HG02759 (cell line): ENCODE measurements at regions not wholly inside any gene's neighbourhood (a gene's known extent, or its start where the extent isn't known, plus 50 kb on each side); places are given as distances from the start of the nearest gene placed in this dataset.

Experiments
- ATAC-seq: cut with Tn5 transposase; IDR thresholded peaks from one replicate; pipeline ENCODE4 v1.9.1; 2021; ENCODE audit warnings: mild to moderate bottlenecking, moderate library complexity; ENCODE audit not compliant: unreplicated experiment

DNA sequence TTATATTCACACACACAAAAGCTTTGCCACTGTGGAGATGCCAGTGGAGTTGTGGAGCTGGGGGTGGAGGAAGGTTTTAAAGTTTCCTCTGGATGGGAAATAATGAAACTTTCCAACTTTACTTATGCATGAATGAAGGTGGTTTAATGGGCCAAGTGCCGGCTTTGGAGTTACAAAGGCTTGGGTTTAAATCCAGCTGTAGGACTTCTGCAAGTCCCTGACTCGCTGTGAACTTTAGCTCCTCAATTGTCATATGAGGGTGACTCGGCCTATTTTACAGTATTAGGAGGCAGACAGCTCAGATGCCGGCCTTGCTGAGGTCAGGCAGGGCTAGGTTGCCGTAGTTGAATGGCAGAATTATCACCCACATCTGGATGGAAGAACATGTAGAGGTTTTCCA lies 415.8 kb upstream of the TRIB2 start:
- ATAC-seq: no peak

DNA sequence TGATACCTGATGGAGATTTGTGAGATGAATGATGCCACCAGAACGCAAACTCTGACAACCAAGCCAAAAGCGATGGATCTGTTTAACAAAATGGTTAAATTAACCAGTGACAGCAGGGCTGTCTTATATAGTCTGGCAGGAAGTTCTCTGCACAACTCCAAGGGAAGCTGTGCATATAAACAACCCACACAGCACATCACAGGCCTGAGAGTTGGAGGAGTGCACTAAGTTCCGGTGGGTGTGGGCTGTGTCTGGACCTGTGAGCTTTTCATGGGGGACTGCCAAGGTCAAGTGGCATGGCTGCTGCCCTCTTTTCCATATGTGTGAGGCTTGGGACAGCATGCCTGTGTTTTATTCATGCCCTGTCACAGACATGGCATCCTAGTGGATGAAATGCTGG lies 414.6 kb upstream of the TRIB2 start:
- no peak for ATAC-seq

DNA sequence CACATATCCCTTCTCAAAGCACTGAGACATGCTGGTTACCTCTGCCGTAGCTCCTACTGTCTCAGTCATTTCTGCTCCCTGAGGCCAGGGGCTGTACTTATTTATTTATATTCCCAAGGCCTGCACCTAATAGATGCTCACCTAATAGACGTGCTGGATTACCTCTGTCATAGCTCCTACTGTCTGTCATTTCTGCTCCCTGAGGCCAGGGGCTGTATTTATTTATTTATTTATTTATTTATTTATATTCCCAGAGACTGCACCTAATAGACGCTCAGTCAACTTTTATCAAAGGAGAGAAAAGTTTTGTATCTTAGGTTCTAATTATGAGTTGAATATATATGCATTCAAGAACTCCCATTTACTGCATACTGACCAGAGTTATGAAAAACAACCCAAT lies 414.0 kb upstream of the TRIB2 start:
- ATAC-seq: no peak

- no peak for ATAC-seq
Measured at GRCh38 chr2:12303181-12304030, 413.3 kb upstream of the TRIB2 start.

DNA sequence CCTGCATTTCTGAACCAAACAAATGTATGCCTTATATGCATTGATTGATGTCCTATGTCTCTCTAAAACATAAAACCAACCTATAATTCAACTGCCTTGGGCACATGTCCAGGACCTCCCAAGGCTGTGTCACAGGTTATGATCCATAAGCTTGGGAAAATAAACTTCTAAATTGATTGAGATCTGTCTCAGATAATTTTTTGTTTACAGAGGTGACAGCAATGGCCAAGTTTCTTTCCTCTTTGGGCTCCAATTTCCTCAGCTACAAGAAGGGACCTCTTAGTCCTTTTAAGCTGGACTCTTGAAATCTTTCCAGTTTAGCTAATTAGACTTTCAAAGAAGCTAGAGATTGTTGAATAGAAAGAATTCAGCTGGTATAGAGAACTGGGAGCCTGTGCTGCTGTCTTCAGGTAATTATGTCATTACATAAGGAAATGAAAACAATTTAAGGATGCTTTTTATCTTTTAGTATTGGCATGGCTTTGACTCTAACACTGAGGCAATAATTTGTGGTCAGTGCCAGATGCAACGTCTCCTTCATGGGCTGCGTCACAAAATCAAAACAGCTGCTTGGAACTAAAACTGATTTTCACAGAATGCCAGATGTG lies 412.1 kb upstream of the TRIB2 start:
- ATAC-seq: no peak

GRCh38 chr2:12305931-12306330 lies 410.8 kb upstream of the TRIB2 start:
- ATAC-seq: no peak

GRCh38 chr2:12310399-12310798 lies 406.3 kb upstream of the TRIB2 start:
- no peak for ATAC-seq

DNA sequence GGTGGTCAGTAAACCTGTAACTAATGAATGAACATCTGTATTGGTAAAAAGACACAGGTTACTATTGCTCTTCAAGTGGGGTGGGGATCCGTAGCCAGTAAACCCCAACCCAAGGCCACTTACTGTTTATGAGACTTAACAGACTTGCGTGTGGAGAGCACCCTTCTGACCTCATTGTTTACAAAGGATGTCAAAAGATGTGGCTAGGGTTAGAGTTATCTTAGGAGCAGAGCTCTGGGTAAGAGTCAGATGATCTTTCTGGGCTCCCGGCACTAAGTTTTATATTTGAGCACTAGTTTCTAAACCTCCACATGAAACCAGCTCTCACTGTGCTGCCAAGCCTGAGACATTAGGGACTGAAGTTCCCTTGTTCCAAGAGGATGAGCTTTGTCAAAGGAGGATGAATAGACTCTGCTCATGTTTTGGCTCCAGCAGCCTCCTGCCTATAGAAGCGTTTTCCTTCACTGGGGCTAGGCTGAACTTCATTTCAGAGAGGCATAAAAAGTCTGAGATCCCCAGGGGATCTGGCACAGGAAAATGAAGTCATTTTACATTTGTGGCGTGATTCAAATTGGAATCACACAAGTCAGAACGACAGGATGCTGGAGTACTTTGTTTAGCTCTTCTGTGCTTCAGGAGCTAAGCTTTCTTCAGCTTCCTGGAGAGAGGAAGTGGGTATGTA lies 403.1 kb upstream of the TRIB2 start:
- ATAC-seq: no peak

DNA sequence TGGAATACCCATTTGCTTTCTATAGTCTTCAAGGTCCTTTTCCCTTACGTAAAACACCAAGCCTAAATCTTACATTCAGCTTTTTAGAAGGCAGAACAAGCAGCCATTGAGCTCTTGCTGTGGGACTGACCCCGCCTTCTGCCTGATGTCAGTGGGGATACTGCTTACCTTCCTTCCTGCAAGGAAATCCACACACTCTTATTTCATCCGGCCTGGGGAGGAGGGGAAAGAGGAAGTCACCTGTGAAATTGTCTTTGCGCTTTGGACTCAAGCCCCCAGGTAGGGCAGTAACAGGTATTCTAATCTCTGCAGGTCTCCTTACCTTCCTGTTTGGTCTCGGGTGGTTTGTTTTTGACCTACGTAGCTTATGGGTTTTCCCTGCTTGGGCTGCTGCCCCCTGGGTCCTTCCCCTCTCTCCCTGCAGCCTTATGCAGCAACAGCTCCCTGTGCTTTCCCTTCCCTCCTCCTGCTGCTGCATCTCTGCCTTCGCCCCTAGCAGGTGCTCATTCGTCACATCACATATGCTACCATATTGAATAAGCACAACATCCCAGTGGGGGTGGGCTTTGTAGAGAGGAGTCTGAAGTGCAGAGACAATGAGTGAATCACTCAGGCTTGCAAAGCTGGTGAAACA lies 402.5 kb upstream of the TRIB2 start:
- no peak for ATAC-seq

DNA sequence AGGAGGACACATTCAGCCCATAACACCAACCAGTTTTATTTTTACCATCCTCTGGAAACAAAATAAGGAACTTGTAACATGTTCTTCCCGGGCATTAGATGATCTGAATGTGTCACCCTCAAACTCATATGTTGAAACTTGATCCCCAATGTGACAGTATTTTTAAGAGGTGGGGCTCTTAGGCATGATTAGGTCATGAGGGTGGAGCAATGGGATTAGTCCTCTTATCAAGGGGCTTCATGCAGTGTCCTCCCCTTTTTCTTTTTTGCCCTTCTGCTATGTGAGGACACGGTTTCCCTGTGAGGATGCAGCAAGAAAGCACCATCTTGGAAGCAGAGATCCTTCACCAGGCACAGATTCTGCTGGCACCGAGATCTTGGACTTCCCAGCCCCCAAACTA lies 401.5 kb upstream of the TRIB2 start:
- no peak for ATAC-seq

DNA sequence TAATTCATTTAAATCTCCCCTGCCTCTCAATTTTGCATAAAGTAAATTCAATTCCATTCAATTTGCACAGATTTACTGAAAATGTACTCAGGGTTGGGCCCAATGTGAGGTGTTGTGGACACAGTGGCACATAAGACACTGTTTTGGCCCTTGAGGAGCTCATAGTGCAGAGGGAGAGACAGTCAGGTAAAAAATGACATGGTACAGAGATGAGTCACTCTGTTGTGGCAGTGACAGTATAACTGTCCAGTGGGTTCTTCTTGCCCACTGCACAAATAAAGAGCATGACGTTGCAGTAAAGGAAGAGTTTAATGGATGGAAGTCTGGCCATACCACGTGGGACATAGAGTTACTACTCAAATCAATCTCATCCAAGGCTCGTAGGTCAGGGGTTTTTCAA lies 400.3 kb upstream of the TRIB2 start:
- ATAC-seq: no peak

DNA sequence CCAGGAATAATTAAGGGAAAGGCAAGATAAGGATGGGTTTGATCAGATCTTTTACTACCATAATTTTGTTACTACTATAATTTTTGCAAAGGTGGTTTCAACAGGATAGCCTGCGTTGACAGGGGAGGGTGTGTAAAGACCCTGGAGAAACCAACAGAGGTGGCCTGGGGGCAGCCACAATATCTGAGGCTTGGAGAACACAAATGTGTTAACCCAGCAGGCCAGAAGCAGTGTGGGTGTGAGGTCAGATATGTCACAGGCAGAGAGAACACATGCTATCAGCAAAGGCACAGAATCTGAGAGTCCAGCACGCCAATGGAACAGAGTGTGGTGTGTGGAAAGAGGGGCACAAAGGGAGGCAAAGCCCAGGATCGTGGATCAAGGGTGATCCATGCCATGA lies 399.4 kb upstream of the TRIB2 start:
- no peak for ATAC-seq

- ATAC-seq: no peak
Measured at GRCh38 chr2:12317814-12318426, 398.8 kb upstream of the TRIB2 start.

DNA sequence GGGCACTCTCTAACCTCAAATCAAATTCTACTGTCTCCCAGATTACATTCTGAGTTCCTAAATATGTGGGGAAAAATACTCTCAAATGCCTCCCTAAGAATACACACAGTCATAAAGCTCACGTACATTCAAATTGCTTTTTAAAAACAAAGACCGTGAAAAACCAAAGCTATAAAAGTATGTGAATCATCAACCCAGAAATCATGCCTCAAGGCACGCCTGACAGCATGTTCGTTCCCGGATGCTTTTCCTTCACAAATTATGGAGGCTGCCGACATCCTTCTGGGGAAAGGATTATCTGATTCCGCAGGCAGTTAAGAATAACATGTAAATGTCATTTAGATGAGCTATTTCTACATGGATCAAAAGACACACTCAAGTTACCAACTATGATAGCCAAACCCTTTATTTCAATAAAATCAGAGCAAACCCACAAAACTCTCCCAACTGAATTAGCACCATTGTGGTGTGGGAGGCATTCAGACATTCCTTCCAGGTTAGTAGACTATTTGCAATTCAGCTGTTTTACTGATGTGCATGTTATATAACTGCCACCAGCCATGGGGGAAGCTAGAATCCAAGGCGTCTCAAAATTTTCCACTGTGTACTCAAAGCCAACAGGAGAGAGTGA lies 398.2 kb upstream of the TRIB2 start:
- no peak for ATAC-seq

DNA sequence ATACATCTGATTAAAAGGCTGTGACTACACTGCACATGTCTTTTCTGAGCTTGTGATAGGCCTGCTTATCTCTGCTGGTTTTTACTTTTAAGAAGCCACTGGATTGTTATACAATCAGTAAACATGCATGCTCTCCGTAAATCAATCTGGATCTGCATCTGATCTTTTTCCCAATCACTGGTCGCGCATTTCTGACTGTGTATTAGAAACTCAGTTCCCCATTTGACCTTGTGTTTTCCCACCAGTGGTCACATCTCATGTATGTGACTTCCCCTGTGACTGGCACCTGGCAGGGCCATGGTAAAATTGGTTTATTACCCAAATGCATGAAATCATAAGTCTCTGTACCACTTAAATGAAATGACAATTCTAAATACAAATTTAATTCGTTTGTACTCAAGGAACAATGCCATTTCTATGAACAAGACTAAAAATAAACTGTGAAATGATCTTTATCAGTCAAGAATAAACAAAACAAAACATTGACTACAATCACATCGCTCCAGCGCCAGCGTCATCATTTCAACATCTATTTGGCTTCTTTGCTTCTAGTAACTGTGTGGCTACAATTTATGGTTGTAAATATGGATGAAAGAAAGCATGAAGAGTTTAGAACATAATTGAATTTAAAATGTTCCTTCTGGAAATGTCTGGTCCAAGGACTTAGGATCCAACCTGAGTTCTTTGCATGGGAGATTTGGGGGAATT lies 396.6 kb upstream of the TRIB2 start:
- ATAC-seq: no peak

DNA sequence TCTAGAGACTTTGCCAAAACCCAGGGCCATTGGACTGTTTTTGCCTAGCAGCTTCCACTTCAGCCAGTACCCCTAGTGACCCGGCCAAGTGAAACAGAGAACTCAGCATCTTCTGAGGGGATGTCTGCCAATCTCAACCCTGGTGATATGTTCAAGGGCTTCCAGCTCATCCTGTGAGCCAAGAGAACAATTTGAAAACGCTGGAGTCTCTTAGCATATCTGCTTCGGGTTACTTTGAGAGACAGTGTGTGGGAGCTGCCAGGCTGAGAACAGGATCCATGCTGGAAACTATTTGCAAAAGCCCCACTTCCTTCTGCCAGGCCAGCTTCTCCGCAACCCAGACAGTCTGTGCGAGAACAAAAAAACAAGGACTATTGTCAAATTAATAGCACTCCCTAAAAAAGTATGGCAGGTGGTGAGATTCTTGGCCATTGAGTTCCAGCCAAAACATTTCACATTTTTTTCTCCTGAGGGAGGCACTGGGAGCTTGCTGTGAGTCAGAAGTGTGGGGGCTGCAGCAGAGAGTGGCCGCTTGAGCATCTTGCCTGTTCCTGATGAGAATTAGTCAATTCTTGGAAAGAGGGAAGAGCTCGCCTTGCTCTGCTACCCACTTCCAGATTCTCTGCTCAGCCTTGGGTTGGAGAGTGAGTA lies 395.6 kb upstream of the TRIB2 start:
- no peak for ATAC-seq

GRCh38 chr2:12321886-12322285 lies 394.9 kb upstream of the TRIB2 start:
- ATAC-seq: no peak

GRCh38 chr2:12325806-12326205 lies 390.9 kb upstream of the TRIB2 start:
- no peak for ATAC-seq

- ATAC-seq: peak; percentile 67
Measured at GRCh38 chr2:12326449-12327190, 390.1 kb upstream of the TRIB2 start.
